Astrocyte (in vitro differentiated cells and primary cell): ENCODE measurements at regions not wholly inside any gene's neighbourhood (a gene's known extent, or its start where the extent isn't known, plus 50 kb on each side); places are given as distances from the start of the nearest gene placed in this dataset.

Experiments
- DNase-seq: peaks from one replicate; pipeline ENCODE4 v3.0.0-alpha.2; 2010; ENCODE audit warnings: low read depth
- FAIRE-seq: peaks from 2 replicates; lab custom pipeline; 2011; peaks lifted over from hg19 to GRCh38; lab: Jason Lieb, UNC
- H2AFZ ChIP-seq: 2 replicates; pipeline ENCODE4 v1.6.0; 2012; ENCODE audit warnings: low read depth, low read length, inconsistent platforms
- H3K27ac ChIP-seq: 2 replicates; pipeline ENCODE4 v1.5.1; 2011; ENCODE audit warnings: low read depth, low read length, inconsistent platforms
- H3K27me3 ChIP-seq: 2 replicates; pipeline ENCODE4 v1.6.0; 2011; ENCODE audit warnings: low read length, inconsistent platforms; ENCODE audit not compliant: insufficient read depth
- H3K36me3 ChIP-seq: 2 replicates; pipeline ENCODE4 v1.5.1; 2011; ENCODE audit warnings: low read length, inconsistent platforms; ENCODE audit not compliant: insufficient read depth
- H3K4me1 ChIP-seq: 2 replicates; pipeline ENCODE4 v1.5.1; 2011; ENCODE audit warnings: low read length, inconsistent platforms; ENCODE audit not compliant: insufficient read depth
- H3K4me2 ChIP-seq: 2 replicates; pipeline ENCODE4 v1.6.0; 2012; ENCODE audit warnings: low read length, inconsistent platforms
- H3K4me3 ChIP-seq: 2 replicates; pipeline ENCODE4 v1.5.1; 2011; ENCODE audit warnings: low read depth, mild to moderate bottlenecking, low read length, inconsistent platforms; ENCODE audit not compliant: insufficient read depth
- H3K79me2 ChIP-seq: 2 replicates; pipeline ENCODE4 v1.6.0; 2012; ENCODE audit warnings: mild to moderate bottlenecking, low read length, inconsistent platforms; ENCODE audit not compliant: insufficient read depth
- H3K9ac ChIP-seq: 2 replicates; pipeline ENCODE4 v1.6.0; 2012; ENCODE audit warnings: mild to moderate bottlenecking, low read length, inconsistent platforms
- H3K9me3 ChIP-seq: 2 replicates; pipeline ENCODE4 v1.5.1; 2012; ENCODE audit warnings: low read depth, mild to moderate bottlenecking, low read length, inconsistent platforms; ENCODE audit not compliant: insufficient read depth
- H4K20me1 ChIP-seq: 2 replicates; pipeline ENCODE4 v1.6.0; 2012; ENCODE audit warnings: low read length, inconsistent platforms; ENCODE audit not compliant: insufficient read depth
- H3K27ac Mint-ChIP-seq: one replicate; pipeline ENCODE4 v1.8.0; 2021; ENCODE audit warnings: mild to moderate bottlenecking, mixed read lengths; ENCODE audit not compliant: unreplicated experiment
- H3K27me3 Mint-ChIP-seq: one replicate; pipeline ENCODE4 v1.8.0; 2021; ENCODE audit warnings: low read depth, mixed read lengths; ENCODE audit not compliant: unreplicated experiment
- H3K36me3 Mint-ChIP-seq: one replicate; pipeline ENCODE4 v1.8.0; 2021; ENCODE audit warnings: low read depth, mixed read lengths; ENCODE audit not compliant: unreplicated experiment
- H3K4me1 Mint-ChIP-seq: one replicate; pipeline ENCODE4 v1.8.0; 2021; ENCODE audit warnings: low read depth, mixed read lengths; ENCODE audit not compliant: unreplicated experiment
- H3K4me3 Mint-ChIP-seq: one replicate; pipeline ENCODE4 v1.8.0; 2021; ENCODE audit warnings: mild to moderate bottlenecking, moderate library complexity, mixed read lengths; ENCODE audit not compliant: unreplicated experiment
- H3K9me3 Mint-ChIP-seq: one replicate; pipeline ENCODE4 v1.8.0; 2021; ENCODE audit warnings: mild to moderate bottlenecking, mixed read lengths; ENCODE audit not compliant: unreplicated experiment
- EZH2 ChIP-seq: IDR thresholded peaks from 2 replicates; pipeline ENCODE4 v1.6.1; 2012; ENCODE audit warnings: mild to moderate bottlenecking, low read length, inconsistent platforms; ENCODE audit not compliant: insufficient read depth
- TF ChIP-seq, protein P1 (sequence below): IDR thresholded peaks from 2 replicates; pipeline ENCODE4 v1.5.1; 2011; ENCODE audit warnings: low read depth, mild to moderate bottlenecking, inconsistent platforms, low read length, moderate library complexity; ENCODE audit not compliant: insufficient read depth

DNA sequence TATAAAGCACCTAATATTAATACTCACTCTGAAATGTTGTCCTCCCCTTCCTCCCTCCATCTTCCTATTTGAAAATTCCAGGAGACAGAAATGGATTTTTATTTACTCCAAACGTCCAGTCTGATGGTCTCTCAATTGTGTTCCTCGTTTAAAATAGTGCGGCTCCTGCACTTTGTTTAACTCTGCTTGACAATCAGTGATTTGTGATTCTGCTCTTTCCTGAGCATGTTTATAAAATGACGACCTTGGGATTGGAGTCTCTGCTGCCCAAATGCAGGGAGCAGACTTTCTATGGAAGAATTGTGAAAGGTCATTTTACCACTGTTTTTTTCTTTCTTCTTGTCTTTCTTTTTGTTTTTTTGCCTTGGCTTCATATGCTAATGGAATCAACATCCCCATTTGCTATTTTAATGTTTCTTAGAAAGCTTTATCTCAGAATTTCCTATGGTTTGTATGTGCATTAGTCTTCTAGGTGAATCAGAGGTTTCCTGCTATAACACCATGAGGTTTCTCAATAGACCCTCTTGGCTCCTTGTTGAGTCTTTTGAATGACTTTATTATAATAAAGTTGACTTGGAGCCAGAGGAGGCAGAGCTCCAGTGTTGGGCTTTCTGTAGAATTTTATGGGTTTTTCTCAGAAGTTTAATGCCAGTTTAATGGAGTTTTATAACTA lies 376.5 kb downstream of the CDH11 start:
- no peak overlapping the region for H3K4me3 ChIP-seq
- H3K27ac Mint-ChIP-seq, result no peak overlapping the region

DNA sequence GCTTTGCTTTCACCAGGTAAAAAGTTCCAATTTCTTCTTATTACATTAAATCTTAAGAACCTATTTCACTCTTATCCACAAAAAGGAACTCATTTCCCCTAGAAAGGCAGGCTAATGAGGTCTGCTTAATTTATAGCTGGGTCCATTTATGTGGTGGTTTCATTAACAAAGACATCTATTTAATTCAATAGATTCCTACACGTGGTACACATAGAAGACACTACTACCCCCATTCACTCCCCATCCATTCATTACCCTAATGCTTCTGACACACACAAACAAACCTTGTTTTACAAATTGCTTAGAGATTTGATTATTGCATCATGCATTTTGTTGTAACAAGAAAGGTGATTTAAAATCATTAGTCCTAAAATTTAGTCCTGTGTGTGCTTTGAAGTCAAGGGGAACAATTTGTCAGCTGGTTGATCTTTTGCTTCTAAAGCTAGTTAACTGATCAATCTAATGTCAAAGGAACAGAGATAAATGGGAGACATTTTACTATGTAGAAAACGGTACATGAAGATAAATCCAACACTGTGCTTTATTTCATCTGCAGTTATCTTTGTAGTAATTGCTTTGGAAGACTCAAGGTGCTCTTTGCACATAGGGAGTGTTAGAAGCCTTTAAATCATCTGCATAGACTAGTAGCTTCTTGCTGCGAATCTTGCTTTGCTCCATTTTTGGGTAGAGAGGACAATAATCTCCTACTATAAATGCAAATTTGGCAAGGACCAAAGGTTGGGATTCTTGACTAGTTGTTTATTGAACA lies 379.2 kb downstream of the CDH11 start:
- no peak overlapping the region for H3K27ac Mint-ChIP-seq
- Histone ChIP-seq H3K27ac (no peak overlapping the region), H3K27me3 (no peaks in the 10 kb centered on the region), H4K20me1 (no peaks in the 10 kb centered on the region), H3K4me2 (no peak overlapping the region), H3K9ac (no peak overlapping the region), H3K4me3 (no peak overlapping the region), H3K36me3 (no peaks in the 10 kb centered on the region), H3K9me3 (no peaks in the 10 kb centered on the region), H3K79me2 (no peaks in the 10 kb centered on the region), H2AFZ (no peak overlapping the region), H3K4me1 (peaks cover 4% of the 10 kb centered on the region)
- peaks cover 2% of the 10 kb centered on the region for H3K27me3 Mint-ChIP-seq
- H3K9me3 Mint-ChIP-seq, result peaks cover 2% of the 10 kb centered on the region
- peaks cover 7% of the 10 kb centered on the region for H3K4me1 Mint-ChIP-seq
- TF ChIP-seq EZH2, result no peak
- TF ChIP-seq, protein P1, sequence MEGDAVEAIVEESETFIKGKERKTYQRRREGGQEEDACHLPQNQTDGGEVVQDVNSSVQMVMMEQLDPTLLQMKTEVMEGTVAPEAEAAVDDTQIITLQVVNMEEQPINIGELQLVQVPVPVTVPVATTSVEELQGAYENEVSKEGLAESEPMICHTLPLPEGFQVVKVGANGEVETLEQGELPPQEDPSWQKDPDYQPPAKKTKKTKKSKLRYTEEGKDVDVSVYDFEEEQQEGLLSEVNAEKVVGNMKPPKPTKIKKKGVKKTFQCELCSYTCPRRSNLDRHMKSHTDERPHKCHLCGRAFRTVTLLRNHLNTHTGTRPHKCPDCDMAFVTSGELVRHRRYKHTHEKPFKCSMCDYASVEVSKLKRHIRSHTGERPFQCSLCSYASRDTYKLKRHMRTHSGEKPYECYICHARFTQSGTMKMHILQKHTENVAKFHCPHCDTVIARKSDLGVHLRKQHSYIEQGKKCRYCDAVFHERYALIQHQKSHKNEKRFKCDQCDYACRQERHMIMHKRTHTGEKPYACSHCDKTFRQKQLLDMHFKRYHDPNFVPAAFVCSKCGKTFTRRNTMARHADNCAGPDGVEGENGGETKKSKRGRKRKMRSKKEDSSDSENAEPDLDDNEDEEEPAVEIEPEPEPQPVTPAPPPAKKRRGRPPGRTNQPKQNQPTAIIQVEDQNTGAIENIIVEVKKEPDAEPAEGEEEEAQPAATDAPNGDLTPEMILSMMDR, result no peak
- DNase-seq (no peak), FAIRE-seq (no peak)
- no peak overlapping the region for H3K4me3 Mint-ChIP-seq
- H3K36me3 Mint-ChIP-seq, result no peaks in the 10 kb centered on the region

More for the DNA sequence above, 376.5 kb downstream of the CDH11 start:
- H3K79me2 ChIP-seq, result no peaks in the 10 kb centered on the region
- Mint-ChIP-seq H3K36me3 (no peaks in the 10 kb centered on the region), H3K9me3 (no peaks in the 10 kb centered on the region), H3K4me1 (no peaks in the 10 kb centered on the region), H3K27me3 (peaks cover 2% of the 10 kb centered on the region), H3K4me3 (no peak overlapping the region)
- H3K27ac ChIP-seq, result no peak overlapping the region
- no peaks in the 10 kb centered on the region for H3K36me3 ChIP-seq
- no peak overlapping the region for H2AFZ ChIP-seq
- no peaks in the 10 kb centered on the region for H3K27me3 ChIP-seq
- no peak overlapping the region for H3K4me2 ChIP-seq
- FAIRE-seq (no peak), DNase-seq (peak; percentile 33)
- H3K9me3 ChIP-seq, result no peaks in the 10 kb centered on the region
- H3K9ac ChIP-seq, result no peak overlapping the region
- H4K20me1 ChIP-seq, result no peaks in the 10 kb centered on the region
- H3K4me1 ChIP-seq, result no peaks in the 10 kb centered on the region
- TF ChIP-seq, protein P1, result no peak
- no peak for TF ChIP-seq EZH2

DNA sequence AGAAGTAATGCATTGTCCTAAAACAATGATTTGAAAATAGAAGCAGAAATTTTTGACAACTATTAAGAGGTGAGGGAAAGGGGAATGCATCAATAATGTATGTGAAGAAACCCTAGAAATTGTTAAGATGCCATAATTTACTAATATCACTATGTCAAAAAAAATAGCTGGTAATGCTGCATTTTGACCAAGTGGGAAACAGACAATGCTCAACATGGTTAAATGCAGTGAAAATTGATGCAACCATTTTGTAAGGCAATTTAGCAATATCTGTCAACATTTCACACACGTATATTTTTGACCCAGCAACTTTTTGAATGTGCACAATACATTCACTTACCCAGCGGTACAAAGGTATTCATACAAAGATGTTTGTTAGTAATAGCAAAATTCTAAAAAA lies 381.6 kb downstream of the CDH11 start:
- Mint-ChIP-seq H3K27me3 (peaks cover 2% of the 10 kb centered on the region), H3K4me1 (peaks cover 7% of the 10 kb centered on the region), H3K4me3 (no peak overlapping the region), H3K27ac (no peak overlapping the region), H3K9me3 (peaks cover 2% of the 10 kb centered on the region), H3K36me3 (no peaks in the 10 kb centered on the region)
- Histone ChIP-seq H3K27ac (no peak overlapping the region), H3K4me3 (no peak overlapping the region), H4K20me1 (no peaks in the 10 kb centered on the region), H3K9ac (no peak overlapping the region), H3K36me3 (no peaks in the 10 kb centered on the region), H3K4me2 (no peak overlapping the region), H3K79me2 (no peaks in the 10 kb centered on the region), H3K27me3 (no peaks in the 10 kb centered on the region), H3K9me3 (no peaks in the 10 kb centered on the region), H2AFZ (no peak overlapping the region), H3K4me1 (peaks cover 4% of the 10 kb centered on the region)
- no peak for DNase-seq
- no peak for FAIRE-seq
- TF ChIP-seq EZH2, result no peak
- TF ChIP-seq, protein P1, result no peak
